Naive thymus-derived CD4-positive, alpha-beta T cell (primary cell): ENCODE measurements at regions not wholly inside any gene's neighbourhood (a gene's known extent, or its start where the extent isn't known, plus 50 kb on each side); places are given as distances from the start of the nearest gene placed in this dataset.

ENCODE experiments used
- ATAC-seq: fragments of 150-1000 bp; cut with Tn5 transposase; 2 replicates; pipeline ENCODE4 v1.10.0; 2021; ENCODE audit warnings: mild to moderate bottlenecking, moderate library complexity
- CTCF ChIA-PET: fragments of 350-600 bp; sonication (Branson Sonifier 250); formaldehyde crosslinking; loops from one replicate; lab custom pipeline; 2021; ENCODE audit warnings: antibody characterized with exemption; lab: Charles Lee
- POLR2A ChIA-PET: fragments of 350-600 bp; sonication (Branson Sonifier 250); formaldehyde crosslinking; loops from one replicate; lab custom pipeline; 2021; ENCODE audit warnings: antibody characterized with exemption, inconsistent platforms; lab: Charles Lee
- DNase-seq, 9 donors: peaks; one replicate each; pipeline versions ENCODE4 v3.0.0 to v3.0.0-alpha.2; 2020 to 2022; ENCODE audit warnings: mixed read lengths in 1 of 9
- H3K27ac ChIP-seq: one replicate; pipeline ENCODE4 v1.7.0; 2013; ENCODE audit warnings: mild to moderate bottlenecking, low read depth, low read length, moderate library complexity
- H3K27me3 ChIP-seq, 2 donors: one replicate each; pipeline ENCODE4 v1.7.0; 2013; ENCODE audit warnings: low read length in 2 of 2, mild to moderate bottlenecking in 2 of 2, moderate library complexity in 2 of 2; ENCODE audit not compliant: control insufficient read depth in 2 of 2, insufficient read depth in 2 of 2
- H3K36me3 ChIP-seq, 3 experiments: 1 replicate in 2 of 3; 2 replicates in 1 of 3; pipeline ENCODE4 v1.7.0; 2013; ENCODE audit warnings: low read length in 3 of 3, mild to moderate bottlenecking in 3 of 3, moderate library complexity in 1 of 3; ENCODE audit not compliant: insufficient read depth in 3 of 3, control insufficient read depth in 2 of 3
- H3K4me1 ChIP-seq, 2 donors: one replicate each; pipeline ENCODE4 v1.7.0; 2013; ENCODE audit warnings: low read length in 2 of 2, mild to moderate bottlenecking in 2 of 2, moderate library complexity in 1 of 2; ENCODE audit not compliant: control insufficient read depth in 2 of 2, insufficient read depth in 2 of 2
- H3K4me3 ChIP-seq: 2 replicates; pipeline ENCODE4 v1.7.0; 2013; ENCODE audit warnings: mild to moderate bottlenecking, low read length
- H3K9me3 ChIP-seq, 3 experiments: 1 replicate in 2 of 3; 2 replicates in 1 of 3; pipeline ENCODE4 v1.7.0; 2013; ENCODE audit warnings: low read length in 3 of 3; ENCODE audit not compliant: control insufficient read depth in 2 of 3
- H3K27ac Mint-ChIP-seq, 9 donors: one replicate each; pipeline ENCODE4 v1.8.0; 2020 to 2022; ENCODE audit warnings: mixed read lengths in 9 of 9, mild to moderate bottlenecking in 8 of 9, moderate library complexity in 5 of 9, inconsistent platforms in 2 of 9
- H3K27me3 Mint-ChIP-seq, 5 donors: one replicate each; pipeline ENCODE4 v1.8.0; 2021 to 2022; ENCODE audit warnings: mixed read lengths in 5 of 5, mild to moderate bottlenecking in 1 of 5
- H3K36me3 Mint-ChIP-seq, 5 donors: one replicate each; pipeline ENCODE4 v1.8.0; 2020 to 2022; ENCODE audit warnings: mixed read lengths in 5 of 5, mild to moderate bottlenecking in 3 of 5, inconsistent platforms in 1 of 5
- H3K4me1 Mint-ChIP-seq, 7 donors: one replicate each; pipeline ENCODE4 v1.8.0; 2020 to 2022; ENCODE audit warnings: mixed read lengths in 7 of 7, mild to moderate bottlenecking in 3 of 7, inconsistent platforms in 1 of 7
- H3K4me3 Mint-ChIP-seq, 10 donors: one replicate each; pipeline ENCODE4 v1.8.0; 2020 to 2022; ENCODE audit warnings: mild to moderate bottlenecking in 10 of 10, mixed read lengths in 10 of 10, moderate library complexity in 6 of 10, inconsistent platforms in 2 of 10
- H3K9me3 Mint-ChIP-seq, 11 donors: one replicate each; pipeline ENCODE4 v1.8.0; 2020 to 2022; ENCODE audit warnings: mixed read lengths in 11 of 11, mild to moderate bottlenecking in 4 of 11, inconsistent platforms in 1 of 11, moderate library complexity in 1 of 11
- intact Hi-C, 2 donors: fragments of 100-400 bp; cut with micrococcal nuclease; formaldehyde crosslinking; loops; one replicate each; pipeline ENCODE4 v1.15.1; 2023

DNA sequence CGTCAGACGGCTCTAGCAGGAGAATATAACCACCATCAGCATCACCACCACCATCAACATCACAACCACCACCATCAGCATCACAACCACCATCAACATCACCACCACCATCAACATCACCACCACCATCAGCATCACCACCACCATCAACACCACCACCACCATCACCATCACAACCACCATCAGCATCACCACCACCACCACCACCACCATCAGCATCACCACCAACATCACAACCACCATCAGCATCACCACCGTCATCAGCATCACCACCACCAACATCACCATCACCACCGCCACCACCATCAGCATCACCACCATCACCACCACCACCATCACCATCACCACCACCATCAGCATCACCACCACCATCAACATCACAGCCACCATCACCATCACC, 210.7 kb downstream of the C9orf50 start:
- POLR2A ChIA-PET = interaction anchor here (0.5 kb wide), 1 partner anchor 172 kb away, joined by 3 read pairs; no protein-coding TSS in a partner anchor

GRCh38 chr9:129408535-129409215, 212.2 kb downstream of the C9orf50 start:
- no peaks in the 10 kb centered on the region for H3K36me3 ChIP-seq
- ChIA-PET POLR2A (interaction anchor here (0.6 kb wide), 1 partner anchor 74 kb away, joined by 3 read pairs; no protein-coding TSS in a partner anchor), CTCF (no interaction called here)
- peaks cover 7 to 8% of the 10 kb centered on the region in 2 donors for H3K4me1 ChIP-seq
- Mint-ChIP-seq H3K9me3 (peaks cover 0 to 12% (median 5%) of the 10 kb centered on the region in 11 donors), H3K36me3 (peaks cover 0 to 11% (median 6%) of the 10 kb centered on the region in 5 donors), H3K27ac (peak overlapping the region in 1 of 9 donors; percentile 54), H3K4me1 (peaks cover 6 to 32% (median 22%) of the 10 kb centered on the region in 7 donors), H3K4me3 (no peak overlapping the region), H3K27me3 (peaks cover 0 to 5% (median 0%) of the 10 kb centered on the region in 5 donors)
- ATAC-seq (no peak), DNase-seq (no peak)
- H3K27me3 ChIP-seq = no peaks in the 10 kb centered on the region
- H3K27ac ChIP-seq = no peak overlapping the region
- no peak overlapping the region for H3K4me3 ChIP-seq
- intact Hi-C loops = no loop called here
- H3K9me3 ChIP-seq = no peaks in the 10 kb centered on the region

More for the DNA sequence above, 210.7 kb downstream of the C9orf50 start:
- Mint-ChIP-seq H3K4me1 (peaks cover 11 to 39% (median 29%) of the 10 kb centered on the region in 7 donors), H3K36me3 (peaks cover 0 to 11% (median 6%) of the 10 kb centered on the region in 5 donors), H3K9me3 (peaks cover 0 to 12% (median 8%) of the 10 kb centered on the region in 11 donors), H3K4me3 (peak overlapping the region in 2 of 10 donors; percentile 6 to 10), H3K27me3 (peaks cover 0 to 4% (median 0%) of the 10 kb centered on the region in 5 donors), H3K27ac (peak overlapping the region; percentile 1 to 98 (median 76))
- no peaks in the 10 kb centered on the region for H3K9me3 ChIP-seq
- no peak for DNase-seq
- no peaks in the 10 kb centered on the region for H3K36me3 ChIP-seq
- H3K4me3 ChIP-seq = no peak overlapping the region
- peak overlapping the region; percentile 4 for H3K27ac ChIP-seq
- ATAC-seq = no peak
- peaks cover 17 to 20% of the 10 kb centered on the region in 2 donors for H3K4me1 ChIP-seq
- intact Hi-C loops = loop anchor here in 1 of 2 donors (5.0 kb wide), 1 partner anchor 477 kb away; no protein-coding TSS in a partner anchor
- H3K27me3 ChIP-seq = no peaks in the 10 kb centered on the region
- CTCF ChIA-PET = no interaction called here

DNA sequence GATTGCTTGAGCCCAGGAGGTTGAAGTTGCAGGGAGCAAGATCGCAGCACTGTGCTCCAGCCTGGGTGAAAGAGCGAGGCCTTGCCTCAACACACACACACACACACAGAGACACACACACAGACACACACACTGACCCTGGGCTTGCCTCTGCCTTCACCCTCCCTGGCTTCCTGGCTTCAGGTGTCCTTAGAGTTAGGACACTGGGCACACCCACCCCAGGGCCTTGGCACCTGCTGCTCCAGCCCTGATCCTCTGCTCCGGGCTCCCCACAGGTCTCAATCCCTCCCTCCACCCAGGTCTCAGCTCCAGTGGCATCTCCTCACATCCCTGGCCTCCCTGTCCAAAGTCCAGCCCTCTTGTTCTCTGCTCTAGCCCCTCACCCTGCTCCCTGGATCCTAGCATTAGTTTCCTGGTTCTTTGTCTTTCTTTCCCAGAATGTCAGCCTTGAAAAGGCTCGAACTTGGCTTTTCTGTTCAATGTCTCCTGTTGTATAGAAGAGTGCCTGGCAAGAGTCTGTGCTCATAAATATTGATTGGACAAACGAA, 212.9 kb downstream of the C9orf50 start:
- Mint-ChIP-seq H3K27ac (peak overlapping the region in 3 of 9 donors; percentile 31 to 74 (median 57)), H3K27me3 (peaks cover 0 to 5% (median 0%) of the 10 kb centered on the region in 5 donors), H3K36me3 (peaks cover 0 to 11% (median 6%) of the 10 kb centered on the region in 5 donors), H3K4me3 (no peak overlapping the region), H3K4me1 (peaks cover 6 to 32% (median 23%) of the 10 kb centered on the region in 7 donors), H3K9me3 (peaks cover 0 to 12% (median 5%) of the 10 kb centered on the region in 11 donors)
- ChIA-PET CTCF (no interaction called here), POLR2A (interaction anchor here (0.5 kb wide), 1 partner anchor 12 kb away, joined by 3 read pairs; no protein-coding TSS in a partner anchor)
- H3K4me3 ChIP-seq = no peak overlapping the region
- ATAC-seq (no peak), DNase-seq (no peak)
- H3K27me3 ChIP-seq = no peaks in the 10 kb centered on the region
- intact Hi-C loops = no loop called here
- H3K9me3 ChIP-seq = no peaks in the 10 kb centered on the region
- H3K4me1 ChIP-seq = peaks cover 6 to 8% of the 10 kb centered on the region in 2 donors
- H3K36me3 ChIP-seq = no peaks in the 10 kb centered on the region
- no peak overlapping the region for H3K27ac ChIP-seq

- H3K9me3 Mint-ChIP-seq = peaks cover 0 to 12% (median 5%) of the 10 kb centered on the region in 11 donors
- H3K36me3 Mint-ChIP-seq = peaks cover 0 to 11% (median 6%) of the 10 kb centered on the region in 5 donors
- ATAC-seq = no peak
- POLR2A ChIA-PET = no interaction called here
- Histone ChIP-seq H3K4me3 (no peak overlapping the region), H3K27me3 (no peaks in the 10 kb centered on the region), H3K4me1 (no peaks in the 10 kb centered on the region), H3K9me3 (no peaks in the 10 kb centered on the region), H3K36me3 (no peaks in the 10 kb centered on the region), H3K27ac (no peak overlapping the region)
- peak overlapping the region in 2 of 9 donors; percentile 28 to 69 for H3K27ac Mint-ChIP-seq
- peaks cover 0 to 5% (median 0%) of the 10 kb centered on the region in 5 donors for H3K27me3 Mint-ChIP-seq
- H3K4me3 Mint-ChIP-seq = peak overlapping the region in 1 of 10 donors; percentile 40
- intact Hi-C loops = no loop called here
- CTCF ChIA-PET = no interaction called here
- DNase-seq = no peak
- H3K4me1 Mint-ChIP-seq = peaks cover 6 to 27% (median 16%) of the 10 kb centered on the region in 7 donors
Measured at GRCh38 chr9:129406278-129407225, 214.3 kb downstream of the C9orf50 start.

- H3K27me3 ChIP-seq = no peaks in the 10 kb centered on the region
- Mint-ChIP-seq H3K36me3 (peaks cover 0 to 11% (median 6%) of the 10 kb centered on the region in 5 donors), H3K27ac (no peak overlapping the region), H3K9me3 (peaks cover 0 to 10% (median 5%) of the 10 kb centered on the region in 11 donors), H3K27me3 (peaks cover 0 to 5% (median 0%) of the 10 kb centered on the region in 5 donors), H3K4me1 (peaks cover 6 to 26% (median 15%) of the 10 kb centered on the region in 7 donors), H3K4me3 (no peak overlapping the region)
- no peak overlapping the region for H3K27ac ChIP-seq
- no peak for ATAC-seq
- DNase-seq = no peak
- intact Hi-C loops = no loop called here
- H3K9me3 ChIP-seq = no peaks in the 10 kb centered on the region
- no peaks in the 10 kb centered on the region for H3K4me1 ChIP-seq
- H3K36me3 ChIP-seq = no peaks in the 10 kb centered on the region
- ChIA-PET CTCF (no interaction called here), POLR2A (interaction anchor here (0.7 kb wide), 1 partner anchor 152 kb away, joined by 3 read pairs; no protein-coding TSS in a partner anchor)
- H3K4me3 ChIP-seq = no peak overlapping the region
Measured at GRCh38 chr9:129405827-129406213, 215.1 kb downstream of the C9orf50 start.
